HEK293T (cell line): ENCODE measurements at regions not wholly inside any gene's neighbourhood (a gene's known extent, or its start where the extent isn't known, plus 50 kb on each side); places are given as distances from the start of the nearest gene placed in this dataset.

Source experiments
- CTCF ChIA-PET: fragments of 350-600 bp; formaldehyde crosslinking; extraction: SDS; loops from one replicate; lab custom pipeline; 2021; ENCODE audit warnings: antibody characterized with exemption, inconsistent platforms; lab: Yijun Ruan, JAX
- POLR2A ChIA-PET: fragments of 350-600 bp; formaldehyde crosslinking; extraction: SDS; loops from one replicate; lab custom pipeline; 2020; ENCODE audit warnings: antibody characterized with exemption, inconsistent platforms; lab: Yijun Ruan, JAX
- DNase-seq: peaks from one replicate; pipeline ENCODE4 v3.0.0; 2012; ENCODE audit warnings: mixed read lengths; ENCODE audit errors: extremely low spot score
- ARNT ChIP-seq: fragments of 450-650 bp; IDR thresholded peaks from 2 replicates; pipeline ENCODE4 v1.6.1; 2017; ENCODE audit warnings: mild to moderate bottlenecking
- BHLHE40 ChIP-seq: fragments of 450-650 bp; IDR thresholded peaks from 2 replicates; pipeline ENCODE4 v1.6.1; 2016; ENCODE audit warnings: mild to moderate bottlenecking, moderate library complexity, borderline replicate concordance
- CTBP1 ChIP-seq: fragments of 450-650 bp; IDR thresholded peaks from 2 replicates; pipeline ENCODE4 v1.6.1; 2016; ENCODE audit warnings: borderline replicate concordance
- ELF4 ChIP-seq: fragments of 450-650 bp; IDR thresholded peaks from 2 replicates; pipeline ENCODE4 v1.6.1; 2017; ENCODE audit warnings: antibody characterized with exemption
- FOXA1 ChIP-seq: fragments of 450-650 bp; IDR thresholded peaks from 2 replicates; pipeline ENCODE4 v1.6.1; 2016; ENCODE audit warnings: mild to moderate bottlenecking
- FOXK2 ChIP-seq: fragments of 450-650 bp; IDR thresholded peaks from 2 replicates; pipeline ENCODE4 v1.6.1; 2016; ENCODE audit warnings: mild to moderate bottlenecking
- FOXM1 ChIP-seq: fragments of 450-650 bp; IDR thresholded peaks from 2 replicates; pipeline ENCODE4 v1.6.1; 2017; ENCODE audit warnings: mild to moderate bottlenecking, borderline replicate concordance
- HDGF ChIP-seq: fragments of 450-650 bp; IDR thresholded peaks from 2 replicates; pipeline ENCODE4 v1.6.1; 2017; ENCODE audit warnings: antibody characterized with exemption, borderline replicate concordance
- L3MBTL2 ChIP-seq: fragments of 450-650 bp; conservative IDR thresholded peaks from 2 replicates; pipeline ENCODE4 v1.6.1; 2016; ENCODE audit warnings: mild to moderate bottlenecking
- LEF1 ChIP-seq: fragments of 450-650 bp; IDR thresholded peaks from 2 replicates; pipeline ENCODE4 v1.6.1; 2017; ENCODE audit warnings: mild to moderate bottlenecking, borderline replicate concordance
- NFRKB ChIP-seq: fragments of 450-650 bp; IDR thresholded peaks from 2 replicates; pipeline ENCODE4 v1.6.1; 2016; ENCODE audit warnings: mild to moderate bottlenecking, moderate library complexity
- SP1 ChIP-seq: fragments of 450-650 bp; IDR thresholded peaks from 2 replicates; pipeline ENCODE4 v1.6.1; 2017
- SUZ12 ChIP-seq: fragments of 450-650 bp; IDR thresholded peaks from 2 replicates; pipeline ENCODE4 v1.6.1; 2016; ENCODE audit warnings: mild to moderate bottlenecking
- TARDBP ChIP-seq: fragments of 450-650 bp; IDR thresholded peaks from 2 replicates; pipeline ENCODE4 v1.6.1; 2016
- ZNF384 ChIP-seq: fragments of 450-650 bp; IDR thresholded peaks from 2 replicates; pipeline ENCODE4 v1.6.1; 2016
- TF ChIP-seq, protein P1 (sequence below): fragments of 450-650 bp; IDR thresholded peaks from 2 replicates; pipeline ENCODE4 v1.6.1; 2016

DNA sequence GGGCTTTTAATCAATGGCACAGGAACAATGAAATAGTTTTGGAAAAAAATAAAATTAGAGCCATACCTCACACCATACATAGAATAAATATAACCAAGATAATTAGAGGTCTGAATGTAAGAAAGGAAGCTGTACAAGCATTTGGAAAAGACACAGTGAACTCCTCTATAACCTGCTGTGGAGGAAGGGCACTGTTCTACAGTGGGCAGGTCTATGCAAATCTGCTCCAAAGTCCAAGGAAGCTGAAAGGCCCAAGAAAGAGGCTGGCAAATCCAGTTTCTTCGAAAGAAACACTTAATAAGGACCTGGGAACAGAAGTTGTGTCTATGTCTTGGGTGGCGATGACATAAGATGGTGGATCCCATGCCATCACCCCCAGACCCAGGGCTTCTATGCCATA is 169.4 kb upstream of the RALGAPA2 start:
- ChIA-PET CTCF (interaction anchor here (0.6 kb wide), 1 partner anchor 134 kb away, joined by 4 read pairs; no protein-coding TSS in a partner anchor), POLR2A (no interaction called here)
- TF ChIP-seq BHLHE40 (no peak), ELF4 (no peak), LEF1 (no peak), ARNT (no peak), NFRKB (no peak), ZNF384 (no peak), L3MBTL2 (no peak), HDGF (no peak), FOXM1 (no peak), SP1 (no peak), TARDBP (no peak), SUZ12 (no peak), FOXA1 (no peak), FOXK2 (no peak)
- TF ChIP-seq, protein P1, sequence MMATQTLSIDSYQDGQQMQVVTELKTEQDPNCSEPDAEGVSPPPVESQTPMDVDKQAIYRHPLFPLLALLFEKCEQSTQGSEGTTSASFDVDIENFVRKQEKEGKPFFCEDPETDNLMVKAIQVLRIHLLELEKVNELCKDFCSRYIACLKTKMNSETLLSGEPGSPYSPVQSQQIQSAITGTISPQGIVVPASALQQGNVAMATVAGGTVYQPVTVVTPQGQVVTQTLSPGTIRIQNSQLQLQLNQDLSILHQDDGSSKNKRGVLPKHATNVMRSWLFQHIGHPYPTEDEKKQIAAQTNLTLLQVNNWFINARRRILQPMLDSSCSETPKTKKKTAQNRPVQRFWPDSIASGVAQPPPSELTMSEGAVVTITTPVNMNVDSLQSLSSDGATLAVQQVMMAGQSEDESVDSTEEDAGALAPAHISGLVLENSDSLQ = no peak
- no peak for DNase-seq

DNA sequence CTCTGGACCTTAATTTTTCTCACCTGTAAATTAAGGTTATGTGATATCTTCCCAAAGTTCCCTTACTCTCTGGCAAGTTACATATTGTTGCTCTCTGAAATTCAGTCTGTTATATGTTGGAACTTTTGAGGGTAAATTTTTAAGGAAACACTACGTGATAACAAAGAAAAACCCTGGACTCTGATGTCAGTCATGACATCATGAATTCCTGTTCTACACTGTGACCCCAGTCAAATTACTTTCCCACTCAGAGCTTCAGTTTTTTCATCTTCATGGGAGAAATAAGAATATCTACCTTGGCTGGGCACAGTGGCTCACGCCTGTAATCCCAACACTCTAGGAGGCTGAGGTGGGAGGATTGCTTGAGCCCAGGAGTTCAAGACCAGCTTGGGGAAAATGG is 164.6 kb upstream of the RALGAPA2 start:
- ChIA-PET CTCF (no interaction called here), POLR2A (no interaction called here)
- no peak for DNase-seq
- no peak for TF ChIP-seq FOXA1
- no peak for TF ChIP-seq ARNT
- TF ChIP-seq NFRKB = no peak

DNA sequence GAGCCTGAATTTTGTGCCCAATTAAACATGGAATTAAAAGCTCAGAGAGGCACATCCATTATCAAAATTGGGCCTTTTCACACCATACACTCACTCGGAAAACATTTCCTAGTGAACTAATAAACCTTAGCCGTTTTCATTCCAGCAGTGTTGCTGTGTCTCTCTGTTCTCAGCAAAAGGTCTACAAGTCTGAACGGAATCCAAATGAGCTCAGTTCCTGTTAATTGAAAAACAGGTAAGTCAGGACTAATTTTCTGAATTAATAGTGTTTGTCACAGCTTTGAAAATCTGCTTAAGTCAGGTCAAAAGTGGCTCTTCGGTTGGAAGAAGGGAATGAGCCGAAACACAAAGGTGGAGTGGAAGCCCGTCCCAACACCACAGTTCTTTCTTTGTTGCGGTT is 163.3 kb upstream of the RALGAPA2 start:
- CTCF ChIA-PET = no interaction called here
- TF ChIP-seq SP1 = no peak
- TF ChIP-seq HDGF = no peak
- no peak for TF ChIP-seq NFRKB
- TF ChIP-seq SUZ12 = no peak
- no peak for TF ChIP-seq BHLHE40
- TF ChIP-seq ELF4 = no peak
- no peak for TF ChIP-seq FOXA1
- TF ChIP-seq, protein P1 = no peak
- no peak for TF ChIP-seq L3MBTL2
- no peak for TF ChIP-seq FOXM1
- no peak for TF ChIP-seq ZNF384
- TF ChIP-seq LEF1 = no peak
- TF ChIP-seq CTBP1 = no peak
- no peak for TF ChIP-seq FOXK2
- no peak for TF ChIP-seq ARNT
- no peak for TF ChIP-seq TARDBP
- DNase-seq = no peak
- POLR2A ChIA-PET = no interaction called here

DNA sequence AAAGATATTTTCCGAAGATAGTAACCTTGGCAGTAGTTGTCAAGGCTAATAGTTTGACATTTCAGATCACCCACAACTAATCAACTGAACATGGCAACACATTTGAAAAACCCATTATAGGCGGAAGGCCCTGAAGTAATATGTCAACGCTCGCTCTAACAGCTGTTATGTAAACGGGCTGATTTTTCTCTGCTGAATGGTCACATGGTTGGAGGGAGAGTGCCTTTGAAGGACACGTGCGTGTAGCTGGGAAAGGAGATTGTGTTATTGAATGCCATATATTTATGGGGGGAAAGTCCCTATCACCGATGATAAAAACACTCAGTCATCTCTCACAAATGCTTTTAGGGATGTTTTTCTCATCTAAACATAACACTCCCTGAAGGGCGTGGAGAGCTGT is 160.0 kb upstream of the RALGAPA2 start:
- TF ChIP-seq BHLHE40 (no peak), TARDBP (no peak), FOXA1 (no peak), FOXK2 (no peak)
- POLR2A ChIA-PET = no interaction called here
- CTCF ChIA-PET = interaction anchor here (0.6 kb wide), 1 partner anchor 716 kb away, joined by 3 read pairs; no protein-coding TSS in a partner anchor
- no peak for DNase-seq

DNA sequence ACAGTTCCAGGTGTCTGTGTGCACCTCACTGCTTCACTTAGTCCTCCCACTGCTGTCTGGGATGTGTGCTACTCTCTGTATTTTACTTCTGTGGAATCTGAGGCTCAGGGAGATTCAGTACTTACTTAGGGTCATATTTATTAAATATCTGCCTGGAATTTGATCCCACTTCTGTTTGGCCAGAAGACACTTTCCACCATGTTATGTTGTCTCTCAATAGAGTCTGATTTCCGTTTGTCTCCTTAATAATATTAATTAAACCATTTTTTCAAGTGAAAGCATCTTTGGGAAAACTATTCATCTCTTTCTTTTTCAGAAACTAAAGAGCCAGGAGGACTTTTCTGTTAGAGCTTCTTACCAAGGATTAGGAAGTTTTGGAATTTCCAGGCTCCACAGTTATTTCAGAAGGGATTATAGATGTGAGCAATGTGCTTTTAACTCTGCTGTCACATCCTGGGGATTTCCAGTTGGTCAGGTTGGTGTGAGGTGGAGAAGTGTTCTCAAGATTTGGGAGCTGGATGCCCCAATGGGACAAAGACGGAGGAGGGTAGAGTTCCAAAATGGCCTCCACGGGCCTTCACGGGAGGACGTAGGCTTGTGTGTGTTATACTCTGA is 156.8 kb upstream of the RALGAPA2 start:
- DNase-seq = no peak
- POLR2A ChIA-PET = no interaction called here

More for the DNA sequence above, 156.8 kb upstream of the RALGAPA2 start:
- TF ChIP-seq, protein P1 = no peak
- TF ChIP-seq FOXK2 (no peak), CTBP1 (no peak), FOXM1 (no peak), BHLHE40 (no peak), L3MBTL2 (no peak), TARDBP (no peak), SP1 (no peak), SUZ12 (no peak), ELF4 (no peak), NFRKB (no peak), ARNT (no peak), ZNF384 (no peak)
- CTCF ChIA-PET = no interaction called here
